PFSK-1 (cell line): ENCODE measurements at regions not wholly inside any gene's neighbourhood (a gene's known extent, or its start where the extent isn't known, plus 50 kb on each side); places are given as distances from the start of the nearest gene placed in this dataset.

Experiments
- FOXP2 ChIP-seq: optimal IDR thresholded peaks from 2 replicates; pipeline ENCODE3; 2011; ENCODE audit warnings: borderline replicate concordance, control low read depth, inconsistent platforms; ENCODE audit not compliant: insufficient read depth; ENCODE audit errors: extremely low read length, extremely low read depth
- POLR2AphosphoS5 ChIP-seq: IDR thresholded peaks from 2 replicates; pipeline ENCODE4 v1.6.1; 2012; ENCODE audit warnings: low read depth, mild to moderate bottlenecking, control low read depth, low read length, moderate library complexity
- SIN3A ChIP-seq: IDR thresholded peaks from 2 replicates; pipeline ENCODE4 v1.6.1; 2012; ENCODE audit warnings: mild to moderate bottlenecking, low read length, moderate library complexity, borderline replicate concordance; ENCODE audit not compliant: insufficient read depth
- TAF1 ChIP-seq: IDR thresholded peaks from 2 replicates; pipeline ENCODE4 v1.6.1; 2012; ENCODE audit warnings: low read length, control low read depth, borderline replicate concordance; ENCODE audit not compliant: insufficient read depth
- TF ChIP-seq, protein P1 (sequence below), 2 experiments: IDR thresholded peaks; 2 replicates each; pipeline versions ENCODE4 v1.6.1 to v1.8.0; 2011 to 2012; ENCODE audit warnings: low read depth in 2 of 2, low read length in 2 of 2, control low read depth in 1 of 2, inconsistent platforms in 1 of 2, mild to moderate bottlenecking in 1 of 2, moderate library complexity in 1 of 2; ENCODE audit not compliant: insufficient read depth in 1 of 2

DNA sequence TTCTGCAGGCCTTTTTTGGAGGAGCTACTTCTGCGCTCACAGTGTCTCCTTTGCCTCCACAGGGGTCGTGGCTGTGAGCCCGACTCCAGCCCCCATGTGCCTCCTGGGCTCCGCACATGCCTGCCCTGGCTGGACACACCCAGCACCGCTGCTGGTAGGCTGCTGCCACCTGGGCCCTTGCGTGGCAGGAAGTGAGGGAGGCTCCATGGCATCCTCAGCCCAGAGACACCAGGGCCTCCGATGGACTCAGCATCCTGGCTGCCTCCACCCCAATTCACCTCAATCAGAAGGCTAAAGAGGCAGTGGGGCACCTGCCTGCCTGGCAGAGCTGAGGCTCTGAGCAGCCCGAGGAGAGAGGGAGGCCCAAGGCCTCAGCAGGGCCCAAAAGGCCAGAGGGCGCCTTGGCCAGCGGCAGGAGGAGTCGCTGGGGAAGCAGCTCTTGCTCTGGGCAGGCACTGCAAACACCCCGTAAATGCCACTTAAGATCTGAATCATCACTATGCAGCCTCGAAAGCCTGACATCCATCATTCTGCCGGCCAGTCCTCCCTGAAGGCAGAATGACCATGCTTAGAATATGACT is 68.3 kb upstream of the OTOS start:
- TF ChIP-seq, protein P1, sequence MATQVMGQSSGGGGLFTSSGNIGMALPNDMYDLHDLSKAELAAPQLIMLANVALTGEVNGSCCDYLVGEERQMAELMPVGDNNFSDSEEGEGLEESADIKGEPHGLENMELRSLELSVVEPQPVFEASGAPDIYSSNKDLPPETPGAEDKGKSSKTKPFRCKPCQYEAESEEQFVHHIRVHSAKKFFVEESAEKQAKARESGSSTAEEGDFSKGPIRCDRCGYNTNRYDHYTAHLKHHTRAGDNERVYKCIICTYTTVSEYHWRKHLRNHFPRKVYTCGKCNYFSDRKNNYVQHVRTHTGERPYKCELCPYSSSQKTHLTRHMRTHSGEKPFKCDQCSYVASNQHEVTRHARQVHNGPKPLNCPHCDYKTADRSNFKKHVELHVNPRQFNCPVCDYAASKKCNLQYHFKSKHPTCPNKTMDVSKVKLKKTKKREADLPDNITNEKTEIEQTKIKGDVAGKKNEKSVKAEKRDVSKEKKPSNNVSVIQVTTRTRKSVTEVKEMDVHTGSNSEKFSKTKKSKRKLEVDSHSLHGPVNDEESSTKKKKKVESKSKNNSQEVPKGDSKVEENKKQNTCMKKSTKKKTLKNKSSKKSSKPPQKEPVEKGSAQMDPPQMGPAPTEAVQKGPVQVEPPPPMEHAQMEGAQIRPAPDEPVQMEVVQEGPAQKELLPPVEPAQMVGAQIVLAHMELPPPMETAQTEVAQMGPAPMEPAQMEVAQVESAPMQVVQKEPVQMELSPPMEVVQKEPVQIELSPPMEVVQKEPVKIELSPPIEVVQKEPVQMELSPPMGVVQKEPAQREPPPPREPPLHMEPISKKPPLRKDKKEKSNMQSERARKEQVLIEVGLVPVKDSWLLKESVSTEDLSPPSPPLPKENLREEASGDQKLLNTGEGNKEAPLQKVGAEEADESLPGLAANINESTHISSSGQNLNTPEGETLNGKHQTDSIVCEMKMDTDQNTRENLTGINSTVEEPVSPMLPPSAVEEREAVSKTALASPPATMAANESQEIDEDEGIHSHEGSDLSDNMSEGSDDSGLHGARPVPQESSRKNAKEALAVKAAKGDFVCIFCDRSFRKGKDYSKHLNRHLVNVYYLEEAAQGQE (IDR thresholded peaks at IDR 0.05; ENCODE audit: insufficient read depth in 1 of 2, low read depth in 2 of 2, low read length in 2 of 2): no peak
- TF ChIP-seq SIN3A (no peak), TAF1 (no peak), FOXP2 (no peak), POLR2AphosphoS5 (no peak)

DNA sequence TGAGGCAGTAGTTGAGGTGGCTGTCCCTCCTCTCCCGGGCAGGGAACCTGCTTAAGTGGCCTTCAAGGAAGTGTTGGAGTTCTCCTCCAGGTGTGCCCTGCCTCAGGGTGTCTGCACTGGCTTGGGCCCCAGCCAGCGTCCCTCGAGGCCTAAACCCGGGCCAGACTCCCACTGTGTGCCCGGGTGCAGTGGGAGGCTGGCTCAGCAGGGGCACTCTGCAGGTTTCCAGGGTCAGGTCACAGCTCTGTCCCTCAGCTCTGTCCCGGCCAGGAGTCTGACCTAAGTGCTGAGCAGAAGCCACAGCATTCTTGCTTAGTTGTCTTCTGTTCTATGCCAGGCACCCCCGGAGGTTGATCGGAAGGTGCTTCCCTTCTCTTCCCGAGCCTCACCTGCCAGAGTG is 69.0 kb upstream of the OTOS start:
- TF ChIP-seq SIN3A (no peak), TAF1 (no peak), FOXP2 (no peak), POLR2AphosphoS5 (no peak)
- TF ChIP-seq, protein P1 (IDR thresholded peaks at IDR 0.05; ENCODE audit: insufficient read depth in 1 of 2, low read depth in 2 of 2, low read length in 2 of 2): no peak

DNA sequence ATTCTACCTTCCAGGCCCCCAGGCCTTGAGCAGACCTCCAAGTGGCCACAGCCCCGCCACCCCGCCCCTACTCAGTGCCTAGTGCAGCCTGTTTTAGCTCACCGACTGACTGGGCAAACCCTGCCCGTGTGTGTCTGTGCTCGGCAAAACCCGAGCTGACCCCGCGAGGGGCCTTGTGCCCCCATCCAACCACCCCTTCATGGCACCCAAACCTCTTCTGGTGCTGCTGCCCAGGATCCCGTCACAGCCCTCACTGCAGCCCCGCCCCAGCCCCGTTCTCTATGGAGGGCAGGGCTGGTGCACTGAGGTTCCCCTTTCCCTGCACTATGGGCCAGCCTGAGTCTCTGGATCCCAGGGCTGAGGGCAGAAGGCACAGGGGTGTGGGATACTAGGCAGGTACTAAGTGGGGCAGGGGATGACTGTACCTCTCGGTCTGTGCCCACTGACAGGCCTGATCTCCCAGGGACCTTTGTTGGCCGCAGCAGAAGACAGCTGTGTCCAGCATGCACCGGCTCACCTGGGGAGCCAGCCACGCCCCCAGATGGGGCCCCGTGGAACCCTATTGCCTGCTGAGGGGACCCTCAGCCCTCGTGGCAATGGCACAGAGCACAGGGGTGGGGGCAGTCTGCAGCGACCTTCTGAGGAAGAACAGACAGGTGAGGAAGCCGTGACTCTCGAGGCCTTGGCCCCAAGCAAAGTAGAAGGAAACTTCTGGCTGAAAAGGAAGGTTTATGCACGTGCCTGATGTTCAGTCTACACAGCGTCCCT is 69.9 kb upstream of the OTOS start:
- TF ChIP-seq FOXP2: no peak
- no peak for TF ChIP-seq TAF1

DNA sequence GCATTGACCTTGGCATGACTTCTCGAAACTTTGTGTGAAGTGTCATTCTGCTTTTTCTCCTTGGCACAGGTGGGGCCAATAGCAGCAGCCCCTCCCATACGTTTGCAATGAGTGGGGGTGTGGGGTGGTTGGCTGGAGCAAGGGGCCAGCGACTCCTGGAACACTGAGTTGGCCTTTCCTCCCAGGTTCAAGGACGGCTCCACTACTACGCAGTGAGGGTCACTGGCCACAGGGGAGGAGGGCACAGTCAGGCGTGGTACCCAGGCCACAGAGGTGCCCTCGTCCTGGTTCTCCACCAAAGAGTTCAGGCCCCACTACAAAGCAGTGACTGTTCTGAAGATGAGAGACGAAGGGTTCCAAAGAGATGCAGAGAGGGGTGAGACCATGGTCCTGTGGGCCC is 70.6 kb upstream of the OTOS start:
- no peak for TF ChIP-seq SIN3A
- TF ChIP-seq, protein P1 (IDR thresholded peaks at IDR 0.05; ENCODE audit: insufficient read depth in 1 of 2, low read depth in 2 of 2, low read length in 2 of 2): no peak
- no peak for TF ChIP-seq FOXP2
- TF ChIP-seq TAF1: no peak
- TF ChIP-seq POLR2AphosphoS5: no peak

DNA sequence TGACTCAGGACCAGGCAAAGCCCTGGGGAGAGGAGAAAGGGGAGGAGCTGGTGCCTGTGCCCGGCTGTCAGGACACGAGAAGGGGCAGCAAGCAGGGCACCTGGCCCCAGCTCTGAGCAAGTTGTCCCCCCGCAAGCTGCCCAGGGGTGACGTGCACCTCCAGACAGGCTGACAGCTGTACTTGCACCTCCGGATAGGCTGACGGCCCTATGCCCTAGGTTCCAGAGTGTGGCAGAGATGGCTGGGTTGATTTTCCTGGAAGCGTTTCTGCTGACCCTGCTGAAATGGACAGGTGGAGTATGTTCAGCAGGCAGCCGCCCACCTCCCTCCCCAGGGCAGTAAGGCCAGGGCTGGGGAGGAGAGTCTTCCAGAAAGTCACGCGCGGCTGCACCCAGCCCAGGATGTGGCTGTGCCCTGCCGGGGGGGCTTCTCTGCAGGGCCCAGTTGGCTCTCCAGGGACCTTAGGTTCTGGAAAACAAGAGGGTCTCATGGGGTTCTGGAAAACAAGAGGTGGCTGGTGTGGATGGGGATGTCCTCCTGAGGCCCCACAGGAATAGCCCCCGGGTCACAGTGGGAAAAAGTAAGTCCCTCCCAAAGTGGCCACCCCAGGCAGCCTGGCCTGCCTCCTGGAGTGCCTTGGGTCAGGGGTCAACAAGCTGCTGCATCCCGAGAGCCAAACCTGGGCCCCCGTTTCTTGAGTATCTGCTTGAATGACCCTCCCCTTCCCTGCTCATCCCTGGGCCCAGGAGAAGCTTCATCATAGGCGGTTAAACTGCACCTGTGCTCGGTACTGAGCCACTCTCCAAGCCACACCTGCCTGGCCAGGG is 71.4 kb upstream of the OTOS start:
- TF ChIP-seq SIN3A (no peak), TAF1 (no peak), POLR2AphosphoS5 (no peak), FOXP2 (no peak)
- TF ChIP-seq, protein P1 (IDR thresholded peaks at IDR 0.05; ENCODE audit: insufficient read depth in 1 of 2, low read depth in 2 of 2, low read length in 2 of 2): no peak
